GM19467 (cell line): ENCODE measurements at regions not wholly inside any gene's neighbourhood (a gene's known extent, or its start where the extent isn't known, plus 50 kb on each side); places are given as distances from the start of the nearest gene placed in this dataset.
"Not testable (repeated sequence)": the region's sequence is repeated elsewhere in the genome, so short reads cannot be mapped to it uniquely, and the experiment has no call there.

Experiments
- ATAC-seq: cut with Tn5 transposase; IDR thresholded peaks from one replicate; pipeline ENCODE4 v1.9.1; 2021; ENCODE audit warnings: mild to moderate bottlenecking, moderate library complexity; ENCODE audit not compliant: unreplicated experiment

DNA sequence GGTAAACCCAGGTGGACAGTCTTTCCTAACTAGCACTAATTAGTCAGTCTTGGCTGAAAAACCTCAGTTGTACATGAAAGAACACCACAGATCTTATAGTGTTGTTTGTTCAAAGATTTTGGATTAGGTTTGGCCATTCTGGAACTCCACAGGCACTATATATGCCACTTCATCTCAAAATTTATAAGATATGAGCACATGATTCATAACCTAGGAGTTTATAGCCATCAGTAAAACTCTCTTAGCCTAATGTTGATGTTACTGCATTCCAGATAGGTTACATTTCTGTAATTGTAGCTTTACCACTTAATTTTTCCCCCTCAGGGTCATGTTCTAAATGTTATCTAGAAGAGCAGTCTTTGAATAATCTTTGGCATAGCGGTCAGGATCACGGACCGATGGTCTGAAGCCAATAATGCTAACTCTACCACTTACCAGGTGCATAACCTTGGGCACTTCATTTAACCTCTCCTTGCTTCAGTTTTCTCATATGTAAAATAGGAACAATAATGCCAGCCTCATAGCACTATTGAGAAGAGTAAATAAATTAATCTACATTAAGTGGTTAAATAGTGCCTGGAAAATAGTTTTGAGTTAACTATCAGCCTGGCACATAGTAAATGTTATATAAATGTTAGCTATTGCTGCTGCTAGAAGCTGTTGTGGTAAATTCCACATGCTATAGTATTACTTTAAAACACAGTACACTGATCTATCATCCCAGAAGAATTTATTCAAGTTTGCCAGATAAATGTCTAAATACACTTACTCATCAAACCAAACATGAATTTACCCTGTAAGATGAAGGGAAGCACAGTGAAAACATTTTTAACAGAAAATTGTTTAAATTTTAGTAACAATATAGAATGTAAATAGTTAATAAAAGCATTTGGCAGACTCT is 743.9 kb downstream of the NR2F1-AS1 start:
- ATAC-seq, result no peak

DNA sequence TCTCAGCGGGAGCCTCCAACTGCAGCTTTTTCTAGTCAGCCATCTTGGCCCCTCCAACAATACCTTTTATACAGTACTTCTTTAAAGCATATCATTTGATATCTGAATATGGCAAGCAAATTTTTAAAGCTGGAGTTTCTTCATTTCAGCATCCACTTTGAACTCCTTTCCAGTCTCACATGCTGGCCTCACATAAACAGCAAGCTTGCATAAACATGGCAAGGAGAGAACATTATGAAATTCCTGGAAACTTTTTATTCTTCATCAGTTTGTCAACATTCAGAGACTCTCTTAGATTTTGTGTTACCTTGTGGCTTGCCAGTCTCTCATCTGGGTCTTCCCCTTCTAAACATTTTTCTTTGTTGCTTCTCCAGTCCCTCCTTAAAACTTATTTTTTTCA is 745.3 kb downstream of the NR2F1-AS1 start:
- ATAC-seq, result no peak

DNA sequence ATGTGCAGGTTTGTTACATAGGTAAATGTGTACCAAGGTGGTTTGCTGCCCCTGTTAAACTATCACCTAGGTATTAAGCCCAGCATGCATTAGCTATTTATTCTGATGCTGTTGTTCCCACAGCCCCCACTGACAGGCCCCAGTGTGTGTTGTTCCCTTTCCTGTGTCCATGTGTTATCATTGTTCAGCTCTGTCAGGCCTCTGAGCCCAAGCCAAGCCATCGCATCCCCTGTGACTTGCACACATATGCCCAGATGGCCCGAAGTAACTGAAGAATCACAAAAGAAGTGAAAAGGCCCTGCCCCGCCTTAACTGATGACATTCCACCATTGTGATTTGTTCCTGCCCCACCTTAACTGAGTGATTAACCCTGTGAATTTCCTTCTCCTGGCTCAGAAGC is 757.5 kb downstream of the NR2F1-AS1 start:
- ATAC-seq, result not testable (repeated sequence)

GRCh38 chr5:92822183-92822582 is 758.8 kb downstream of the NR2F1-AS1 start:
- no peak for ATAC-seq

- no peak for ATAC-seq
Observed at GRCh38 chr5:92809855-92810465, 771.1 kb downstream of the NR2F1-AS1 start.

DNA sequence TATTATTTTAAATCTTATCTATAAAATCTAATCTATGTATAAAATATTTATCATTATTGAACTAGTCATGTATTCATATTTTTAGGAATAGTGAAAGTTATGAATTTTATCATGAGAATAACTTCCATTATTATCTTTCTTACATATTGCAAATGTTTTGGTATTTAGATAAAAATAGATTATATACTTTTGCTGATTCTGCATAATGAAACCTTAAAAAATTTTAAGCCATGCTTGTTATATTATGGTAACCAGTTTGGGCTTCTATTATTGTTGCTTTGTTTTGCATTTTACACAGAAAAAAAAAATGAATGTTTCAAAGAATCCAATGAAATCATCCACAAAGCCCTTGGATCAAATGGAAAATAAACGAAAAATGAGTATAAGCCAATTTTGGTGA is 772.5 kb downstream of the NR2F1-AS1 start:
- no peak for ATAC-seq

DNA sequence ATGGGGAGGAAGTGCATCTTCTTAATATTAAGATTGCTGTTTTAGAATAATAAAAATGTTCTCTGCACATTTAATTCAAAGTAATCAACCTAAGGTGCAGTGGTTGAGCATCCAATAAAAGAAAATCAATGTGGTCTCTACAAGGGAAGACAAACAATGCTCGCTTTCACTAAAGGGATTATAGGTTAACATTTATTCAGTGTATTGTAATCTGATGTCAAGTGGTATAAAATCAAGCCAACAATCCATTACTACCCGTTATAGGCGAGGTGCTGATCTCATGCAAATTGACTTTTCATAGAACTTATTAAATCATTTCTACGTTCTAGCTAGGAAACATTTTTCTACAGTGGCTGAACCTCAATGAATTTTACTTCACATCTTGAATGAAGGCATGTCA is 773.9 kb downstream of the NR2F1-AS1 start:
- no peak for ATAC-seq

GRCh38 chr5:92805446-92805845 is 775.6 kb downstream of the NR2F1-AS1 start:
- ATAC-seq, result no peak

DNA sequence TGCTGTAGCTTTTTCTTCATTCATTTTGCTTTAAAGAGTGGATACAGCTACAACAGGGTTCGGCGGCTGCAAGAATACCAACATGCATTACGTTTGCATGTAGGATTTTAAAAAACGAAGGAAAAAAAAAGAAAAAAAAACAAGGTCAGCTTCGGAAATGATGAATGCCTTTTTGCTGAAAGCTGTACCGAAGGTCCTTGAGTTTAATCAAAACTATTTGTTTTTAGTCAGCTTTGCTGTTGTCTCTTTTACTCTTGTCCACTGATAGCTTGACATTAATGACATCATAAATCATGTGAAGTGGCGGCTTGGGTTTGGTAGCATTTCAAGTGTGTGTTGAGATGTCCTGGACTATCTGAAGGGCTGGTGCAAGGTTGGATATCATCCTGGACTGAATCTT is 779.1 kb downstream of the NR2F1-AS1 start:
- ATAC-seq, result no peak

GRCh38 chr5:92800365-92800764 is 780.7 kb downstream of the NR2F1-AS1 start:
- ATAC-seq, result no peak

DNA sequence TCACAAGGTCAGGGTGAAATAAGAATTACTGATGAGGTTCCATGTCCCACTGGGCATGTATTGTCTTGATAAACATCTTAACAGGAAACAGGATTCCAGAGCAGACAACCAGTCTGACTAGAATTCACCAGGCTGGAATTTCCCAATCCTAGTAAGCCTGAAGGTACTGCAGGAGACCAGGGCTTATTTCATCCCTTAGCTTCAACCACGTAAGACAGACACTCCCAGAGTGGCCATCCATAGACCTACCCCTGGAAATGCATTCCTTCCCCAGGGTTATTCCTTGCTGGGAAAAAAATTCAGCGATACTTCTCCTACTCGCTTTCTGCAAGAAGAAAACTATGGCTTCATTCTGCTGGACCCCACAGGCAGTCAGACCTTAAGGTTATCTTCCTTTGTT is 785.4 kb downstream of the NR2F1-AS1 start:
- no peak for ATAC-seq

DNA sequence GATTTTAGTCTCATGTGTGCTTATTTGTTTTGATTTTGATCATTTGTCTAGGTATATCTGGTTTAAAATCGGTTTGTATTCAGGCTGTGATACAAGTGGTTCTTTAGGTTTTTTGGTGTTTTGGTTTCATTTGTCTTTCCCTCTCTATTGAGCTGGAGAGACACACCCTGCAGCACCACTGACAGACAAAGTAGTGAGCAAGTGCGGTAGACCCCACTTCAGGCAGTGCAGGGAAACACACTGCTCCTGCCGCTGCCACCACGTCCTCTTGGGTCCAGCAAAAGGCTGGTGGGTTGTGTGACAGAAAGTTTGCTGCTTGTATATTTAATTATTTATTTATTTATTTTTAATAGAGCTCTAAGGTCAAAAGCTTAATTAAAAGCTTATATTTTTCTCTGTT is 801.0 kb downstream of the NR2F1-AS1 start:
- ATAC-seq, result no peak

GRCh38 chr5:92779536-92779935 is 801.5 kb downstream of the NR2F1-AS1 start:
- ATAC-seq, result no peak

GRCh38 chr5:92778261-92778660 is 802.8 kb downstream of the NR2F1-AS1 start:
- no peak for ATAC-seq

- no peak for ATAC-seq
Observed at GRCh38 chr5:92777421-92777820, 803.6 kb downstream of the NR2F1-AS1 start.

GRCh38 chr5:92775711-92776615 is 805.1 kb downstream of the NR2F1-AS1 start:
- no peak for ATAC-seq

DNA sequence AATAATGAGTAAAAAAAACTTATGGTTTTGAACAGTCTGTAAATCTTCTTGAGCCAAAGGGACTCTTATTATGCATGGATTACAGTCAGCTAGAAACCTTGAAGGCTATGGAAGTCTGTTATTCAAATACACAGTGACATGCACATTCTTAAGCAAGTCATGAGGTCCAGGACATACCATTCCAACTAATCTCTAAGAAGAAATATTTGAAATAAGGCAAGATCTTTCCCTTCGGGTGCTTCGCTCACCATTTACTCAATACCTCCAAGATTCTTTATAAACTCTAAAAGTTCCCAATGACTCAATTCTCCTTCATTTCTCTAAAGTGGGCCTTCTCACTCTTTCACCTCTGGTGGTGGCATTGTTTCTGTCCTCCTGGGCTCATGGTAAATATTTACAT is 811.0 kb downstream of the NR2F1-AS1 start:
- ATAC-seq, result no peak

GRCh38 chr5:92761585-92761984 is 819.4 kb downstream of the NR2F1-AS1 start:
- no peak for ATAC-seq

- no peak for ATAC-seq
Observed at GRCh38 chr5:92760550-92760949, 820.5 kb downstream of the NR2F1-AS1 start.

DNA sequence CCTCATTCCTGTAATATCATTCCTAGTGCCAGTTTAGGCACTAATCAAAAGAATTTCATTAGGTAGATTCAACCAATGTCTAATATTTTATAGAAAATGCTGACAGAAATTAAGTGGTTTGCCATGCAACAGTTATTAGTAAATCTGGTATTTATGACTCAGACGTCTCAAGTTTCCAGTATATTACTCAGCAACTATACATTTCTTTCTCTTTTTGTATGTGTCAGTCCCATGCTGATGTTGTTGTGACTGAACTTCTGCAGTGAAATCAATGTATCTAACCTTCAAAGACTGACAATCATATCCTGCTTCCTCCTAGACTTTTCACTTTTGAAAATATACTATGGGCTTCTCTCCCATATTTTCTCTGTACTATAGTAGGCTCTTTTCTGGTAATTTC is 822.5 kb downstream of the NR2F1-AS1 start:
- no peak for ATAC-seq

DNA sequence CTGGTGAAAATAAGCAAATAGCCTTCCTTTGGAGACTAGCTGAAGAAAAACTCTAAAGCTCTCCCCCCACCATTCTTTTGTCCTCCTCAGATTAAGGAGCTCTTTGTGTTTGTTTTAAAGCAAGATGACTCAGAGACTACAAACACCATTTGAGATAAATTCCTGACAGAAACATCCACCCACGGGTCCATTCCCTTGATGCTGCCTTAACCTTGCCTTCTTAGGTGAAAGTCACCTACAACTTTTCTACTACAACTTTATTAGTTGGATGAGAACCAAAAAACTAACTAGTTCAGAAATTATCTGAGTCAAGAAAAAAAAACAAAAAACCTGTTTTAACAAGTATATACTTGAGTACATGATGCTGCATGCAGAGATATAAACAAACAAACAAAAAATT is 831.1 kb downstream of the NR2F1-AS1 start:
- no peak for ATAC-seq
